HFFc6 (cell line): ENCODE measurements at regions not wholly inside any gene's neighbourhood (a gene's known extent, or its start where the extent isn't known, plus 50 kb on each side); places are given as distances from the start of the nearest gene placed in this dataset.
"Not testable (repeated sequence)": the region's sequence is repeated elsewhere in the genome, so short reads cannot be mapped to it uniquely, and the experiment has no call there.

ENCODE experiments used
- DNase-seq: peaks from one replicate; pipeline ENCODE4 v3.0.0-alpha.2; 2018
- H3K27ac Mint-ChIP-seq: 2 replicates; pipeline ENCODE4 v1.8.0; 2020; ENCODE audit warnings: mild to moderate bottlenecking, mixed read lengths
- H3K27me3 Mint-ChIP-seq: 2 replicates; pipeline ENCODE4 v1.8.0; 2021; ENCODE audit warnings: mild to moderate bottlenecking, moderate library complexity, mixed read lengths; ENCODE audit not compliant: insufficient read depth
- H3K36me3 Mint-ChIP-seq: 2 replicates; pipeline ENCODE4 v1.8.0; 2021; ENCODE audit warnings: low read depth, mixed read lengths
- H3K4me1 Mint-ChIP-seq: 2 replicates; pipeline ENCODE4 v1.8.0; 2020; ENCODE audit warnings: low read depth, mixed read lengths
- H3K4me3 Mint-ChIP-seq: 2 replicates; pipeline ENCODE4 v1.8.0; 2020; ENCODE audit warnings: mild to moderate bottlenecking, moderate library complexity, mixed read lengths
- H3K9me3 Mint-ChIP-seq: 2 replicates; pipeline ENCODE4 v1.8.0; 2020; ENCODE audit warnings: mild to moderate bottlenecking, mixed read lengths
- TF ChIP-seq, protein P1 (sequence below): fragments of 200-600 bp; sonication (generic); IDR thresholded peaks from 2 replicates; pipeline ENCODE4 v1.5.0; 2021; ENCODE audit warnings: antibody characterized with exemption, mild to moderate bottlenecking

DNA sequence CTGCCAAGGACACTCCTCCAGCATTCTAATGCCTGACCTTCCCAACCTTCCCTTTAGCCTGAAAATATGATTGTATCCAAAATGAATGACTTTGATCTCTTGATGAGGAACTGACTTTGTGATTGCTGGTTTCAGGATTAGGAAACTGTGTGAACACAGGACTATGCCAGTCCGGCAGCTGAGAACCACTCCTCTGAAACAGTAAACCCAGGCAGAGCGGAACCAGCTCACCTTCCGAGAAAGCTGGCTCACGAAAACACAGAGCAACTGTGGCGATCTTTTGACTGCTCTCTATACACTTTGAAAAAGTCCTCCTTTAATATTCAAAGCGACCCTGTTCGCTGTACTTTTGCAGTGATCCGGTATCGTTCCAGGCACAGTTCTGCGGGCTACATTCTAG is 258.8 kb upstream of the IRS2 start:
- TF ChIP-seq, protein P1, sequence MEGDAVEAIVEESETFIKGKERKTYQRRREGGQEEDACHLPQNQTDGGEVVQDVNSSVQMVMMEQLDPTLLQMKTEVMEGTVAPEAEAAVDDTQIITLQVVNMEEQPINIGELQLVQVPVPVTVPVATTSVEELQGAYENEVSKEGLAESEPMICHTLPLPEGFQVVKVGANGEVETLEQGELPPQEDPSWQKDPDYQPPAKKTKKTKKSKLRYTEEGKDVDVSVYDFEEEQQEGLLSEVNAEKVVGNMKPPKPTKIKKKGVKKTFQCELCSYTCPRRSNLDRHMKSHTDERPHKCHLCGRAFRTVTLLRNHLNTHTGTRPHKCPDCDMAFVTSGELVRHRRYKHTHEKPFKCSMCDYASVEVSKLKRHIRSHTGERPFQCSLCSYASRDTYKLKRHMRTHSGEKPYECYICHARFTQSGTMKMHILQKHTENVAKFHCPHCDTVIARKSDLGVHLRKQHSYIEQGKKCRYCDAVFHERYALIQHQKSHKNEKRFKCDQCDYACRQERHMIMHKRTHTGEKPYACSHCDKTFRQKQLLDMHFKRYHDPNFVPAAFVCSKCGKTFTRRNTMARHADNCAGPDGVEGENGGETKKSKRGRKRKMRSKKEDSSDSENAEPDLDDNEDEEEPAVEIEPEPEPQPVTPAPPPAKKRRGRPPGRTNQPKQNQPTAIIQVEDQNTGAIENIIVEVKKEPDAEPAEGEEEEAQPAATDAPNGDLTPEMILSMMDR, result no peak
- Mint-ChIP-seq H3K27me3 (peaks cover 6% of the 10 kb centered on the region), H3K4me1 (no peaks in the 10 kb centered on the region; the same call in none of the 2 replicates), H3K36me3 (no peaks in the 10 kb centered on the region), H3K27ac (no peak overlapping the region), H3K9me3 (peaks cover 4% of the 10 kb centered on the region; the same call in 1 of the 2 replicates), H3K4me3 (peak overlapping the region; percentile 72; the same call in 1 of the 2 replicates)
- DNase-seq, result no peak

DNA sequence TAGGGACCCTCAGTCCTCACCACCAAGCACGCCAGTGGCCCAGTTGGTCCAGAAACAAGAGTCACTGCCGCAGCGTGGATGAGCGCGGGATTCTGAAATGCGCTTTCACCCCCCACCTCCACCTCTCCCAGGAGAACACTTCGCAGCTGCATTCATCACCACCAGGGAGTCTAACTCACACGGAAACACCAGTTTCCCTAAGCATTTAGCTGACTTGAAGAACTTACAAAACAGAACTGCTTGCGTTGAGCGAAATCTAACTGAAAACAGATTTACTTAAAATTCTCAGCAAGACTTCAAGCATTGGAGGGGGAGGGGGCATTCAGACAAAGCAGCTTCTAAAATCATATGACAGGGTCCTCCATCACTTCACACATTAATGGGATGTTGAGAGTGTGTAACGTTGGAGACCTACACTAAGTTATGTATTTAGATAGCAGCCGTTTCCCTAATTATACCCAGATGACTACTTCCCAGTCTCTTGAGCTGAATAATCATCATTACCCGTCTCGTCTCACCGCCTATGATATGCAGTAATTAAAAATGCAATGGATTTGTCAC is 258.2 kb upstream of the IRS2 start:
- H3K4me3 Mint-ChIP-seq, result peak overlapping the region; percentile 72
- TF ChIP-seq, protein P1, result no peak
- no peaks in the 10 kb centered on the region; the same call in none of the 2 replicates for H3K4me1 Mint-ChIP-seq
- H3K27me3 Mint-ChIP-seq, result peaks cover 6% of the 10 kb centered on the region
- DNase-seq, result peak; percentile 1
- peaks cover 4% of the 10 kb centered on the region; the same call in 1 of the 2 replicates for H3K9me3 Mint-ChIP-seq
- H3K36me3 Mint-ChIP-seq, result no peaks in the 10 kb centered on the region
- H3K27ac Mint-ChIP-seq, result peak overlapping the region; percentile 14

DNA sequence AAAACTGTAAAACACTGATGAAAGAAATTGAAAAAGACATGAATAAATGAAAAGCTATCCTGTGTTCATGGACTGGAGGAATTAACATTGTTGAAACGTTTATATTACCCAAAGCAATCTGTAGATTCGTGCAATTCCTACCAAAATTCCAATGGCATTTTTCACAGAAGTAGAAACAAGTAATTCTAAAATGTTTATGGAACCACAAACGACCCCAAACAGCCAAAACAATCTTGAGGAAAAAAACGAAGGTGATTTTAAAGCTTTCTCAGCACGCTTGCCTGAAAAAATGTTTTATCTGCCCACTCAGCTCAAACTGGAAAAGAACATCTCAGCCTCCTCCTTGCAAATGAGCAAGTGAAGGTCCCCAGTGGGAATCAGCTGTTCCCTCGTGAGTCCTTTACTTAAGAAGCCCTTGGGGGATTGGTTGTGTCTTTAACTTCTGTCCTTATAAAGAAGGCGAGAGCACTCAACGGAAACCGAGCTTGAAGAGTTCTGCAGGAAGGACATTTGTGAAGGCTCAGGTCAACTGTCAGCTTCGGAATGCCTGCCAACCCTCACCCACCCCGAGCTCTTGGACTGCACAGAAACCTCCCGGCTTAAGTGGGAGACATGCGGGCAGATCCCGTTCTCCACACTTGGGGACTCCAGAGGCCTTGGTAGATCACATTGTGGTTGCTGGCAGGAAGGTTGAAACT is 256.0 kb upstream of the IRS2 start:
- H3K4me1 Mint-ChIP-seq, result no peaks in the 10 kb centered on the region; the same call in none of the 2 replicates
- no peaks in the 10 kb centered on the region for H3K36me3 Mint-ChIP-seq
- H3K27ac Mint-ChIP-seq, result no peak overlapping the region
- H3K4me3 Mint-ChIP-seq, result no peak overlapping the region
- no peak for DNase-seq
- H3K27me3 Mint-ChIP-seq, result peaks cover 6% of the 10 kb centered on the region
- peaks cover 4% of the 10 kb centered on the region; the same call in 1 of the 2 replicates for H3K9me3 Mint-ChIP-seq
- TF ChIP-seq, protein P1, result no peak

DNA sequence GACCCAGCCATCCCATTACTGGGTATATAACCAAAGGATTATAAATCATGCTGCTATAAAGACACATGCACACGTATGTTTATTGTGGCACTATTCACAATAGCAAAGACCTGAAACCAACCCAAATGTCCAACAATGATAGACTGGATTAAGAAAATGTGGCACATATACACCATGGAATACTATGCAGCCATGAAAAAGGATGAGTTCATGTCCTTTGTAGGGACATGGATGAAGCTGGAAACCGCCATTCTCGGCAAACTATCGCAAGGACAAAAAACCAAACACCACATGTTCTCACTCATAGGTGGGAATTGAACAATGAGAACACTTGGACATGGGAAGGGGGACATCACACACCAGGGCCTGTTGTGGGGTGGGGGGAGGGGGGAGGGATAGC is 255.3 kb upstream of the IRS2 start:
- H3K9me3 Mint-ChIP-seq, H3K4me3 Mint-ChIP-seq, DNase-seq, H3K36me3 Mint-ChIP-seq, H3K4me1 Mint-ChIP-seq, H3K27ac Mint-ChIP-seq, H3K27me3 Mint-ChIP-seq: not testable (repeated sequence)

DNA sequence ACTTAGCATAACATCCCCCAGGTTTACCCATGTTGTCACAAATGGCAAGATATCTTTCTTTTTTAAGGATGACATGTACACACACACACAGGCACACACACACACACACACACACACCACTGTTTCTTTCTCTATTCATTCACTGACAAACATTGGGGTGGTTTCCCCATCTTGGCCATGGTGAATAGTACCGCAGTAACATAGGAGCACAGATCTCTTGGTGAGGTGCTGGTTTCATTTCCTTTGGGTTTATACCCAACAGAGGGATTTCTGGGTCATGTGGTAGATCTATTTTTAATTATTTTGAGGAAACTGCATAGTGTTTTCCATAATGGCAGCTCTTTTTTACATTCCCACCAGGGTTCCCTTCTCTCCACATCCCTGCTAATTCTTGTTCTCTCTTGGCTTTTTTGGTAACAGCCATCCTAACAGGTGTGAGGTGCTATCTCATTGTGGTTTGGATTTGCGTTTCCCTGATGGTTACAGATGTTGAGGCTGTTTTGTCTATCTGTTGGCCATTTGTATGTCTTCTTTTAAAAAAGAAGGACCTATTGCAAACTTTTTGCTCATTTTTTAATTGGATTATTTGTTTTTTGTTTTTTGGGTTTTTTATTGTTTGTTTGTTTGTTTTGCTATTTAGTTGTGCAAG is 251.7 kb upstream of the IRS2 start:
- H3K27me3 Mint-ChIP-seq, result peaks cover 3% of the 10 kb centered on the region
- TF ChIP-seq, protein P1, result no peak
- H3K9me3 Mint-ChIP-seq, result peaks cover 4% of the 10 kb centered on the region; the same call in 1 of the 2 replicates
- no peaks in the 10 kb centered on the region; the same call in none of the 2 replicates for H3K4me1 Mint-ChIP-seq
- no peak overlapping the region for H3K4me3 Mint-ChIP-seq
- no peak overlapping the region for H3K27ac Mint-ChIP-seq
- H3K36me3 Mint-ChIP-seq, result no peaks in the 10 kb centered on the region
- DNase-seq, result no peak

DNA sequence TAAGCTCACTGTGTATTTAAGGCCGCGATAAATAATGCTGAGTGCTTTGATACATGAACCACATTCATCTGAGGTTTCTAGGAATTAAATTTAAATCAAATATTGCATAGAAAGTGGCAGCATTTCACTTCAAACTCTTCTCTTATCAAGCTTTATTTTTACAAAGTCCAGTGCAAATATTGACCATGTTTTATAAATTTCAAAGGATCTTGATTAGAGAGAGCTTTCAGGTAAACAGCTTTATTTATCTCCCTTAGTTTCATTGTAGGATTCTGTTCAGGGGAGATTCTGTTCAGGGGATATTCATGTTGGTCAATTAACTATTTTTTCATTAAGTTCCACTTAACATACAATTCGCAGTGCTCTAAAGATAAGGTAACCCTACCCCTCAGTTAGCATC is 249.7 kb upstream of the IRS2 start:
- Mint-ChIP-seq H3K4me1 (no peaks in the 10 kb centered on the region), H3K4me3 (no peak overlapping the region), H3K27me3 (no peaks in the 10 kb centered on the region; the same call in none of the 2 replicates), H3K36me3 (no peaks in the 10 kb centered on the region), H3K27ac (no peak overlapping the region), H3K9me3 (0 out of 2 replicates have a peak, but pooled peaks cover under 1% of the 10 kb centered on the region)
- TF ChIP-seq, protein P1, result no peak
- DNase-seq, result no peak
